OCI-LY7 (cell line): ENCODE measurements at regions not wholly inside any gene's neighbourhood (a gene's known extent, or its start where the extent isn't known, plus 50 kb on each side); places are given as distances from the start of the nearest gene placed in this dataset.

Source experiments
- EZH2phosphoT487 ChIP-seq: fragments of 200-600 bp; sonication (generic); IDR thresholded peaks from 2 replicates; pipeline ENCODE4 v1.6.1; 2018; ENCODE audit warnings: low read depth, borderline replicate concordance, mild to moderate bottlenecking, mixed run types, antibody characterized with exemption, low read length, moderate library complexity, mixed read lengths
- TF ChIP-seq, protein P1 (sequence below): fragments of 200-600 bp; sonication (generic); conservative IDR thresholded peaks from 2 replicates; pipeline ENCODE4 v1.5.1; 2014; ENCODE audit warnings: mild to moderate bottlenecking, antibody characterized with exemption, low read length, moderate library complexity, mixed read lengths

- TF ChIP-seq, protein P1, sequence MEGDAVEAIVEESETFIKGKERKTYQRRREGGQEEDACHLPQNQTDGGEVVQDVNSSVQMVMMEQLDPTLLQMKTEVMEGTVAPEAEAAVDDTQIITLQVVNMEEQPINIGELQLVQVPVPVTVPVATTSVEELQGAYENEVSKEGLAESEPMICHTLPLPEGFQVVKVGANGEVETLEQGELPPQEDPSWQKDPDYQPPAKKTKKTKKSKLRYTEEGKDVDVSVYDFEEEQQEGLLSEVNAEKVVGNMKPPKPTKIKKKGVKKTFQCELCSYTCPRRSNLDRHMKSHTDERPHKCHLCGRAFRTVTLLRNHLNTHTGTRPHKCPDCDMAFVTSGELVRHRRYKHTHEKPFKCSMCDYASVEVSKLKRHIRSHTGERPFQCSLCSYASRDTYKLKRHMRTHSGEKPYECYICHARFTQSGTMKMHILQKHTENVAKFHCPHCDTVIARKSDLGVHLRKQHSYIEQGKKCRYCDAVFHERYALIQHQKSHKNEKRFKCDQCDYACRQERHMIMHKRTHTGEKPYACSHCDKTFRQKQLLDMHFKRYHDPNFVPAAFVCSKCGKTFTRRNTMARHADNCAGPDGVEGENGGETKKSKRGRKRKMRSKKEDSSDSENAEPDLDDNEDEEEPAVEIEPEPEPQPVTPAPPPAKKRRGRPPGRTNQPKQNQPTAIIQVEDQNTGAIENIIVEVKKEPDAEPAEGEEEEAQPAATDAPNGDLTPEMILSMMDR, result no peak
- TF ChIP-seq EZH2phosphoT487, result no peak
Measured at GRCh38 chr9:107110153-107110552, 172.9 kb upstream of the RAD23B start.
